Skeletal muscle cell (primary cell): ENCODE measurements at regions not wholly inside any gene's neighbourhood (a gene's known extent, or its start where the extent isn't known, plus 50 kb on each side); places are given as distances from the start of the nearest gene placed in this dataset.

Source experiments
- DNase-seq: peaks from one replicate; pipeline ENCODE4 v3.0.0-alpha.2; 2010; ENCODE audit warnings: low read depth
- H3K4me3 ChIP-seq: 2 replicates; pipeline ENCODE4 v1.5.1; 2011; ENCODE audit warnings: low read depth, mild to moderate bottlenecking, control low read depth, low read length, moderate library complexity

DNA sequence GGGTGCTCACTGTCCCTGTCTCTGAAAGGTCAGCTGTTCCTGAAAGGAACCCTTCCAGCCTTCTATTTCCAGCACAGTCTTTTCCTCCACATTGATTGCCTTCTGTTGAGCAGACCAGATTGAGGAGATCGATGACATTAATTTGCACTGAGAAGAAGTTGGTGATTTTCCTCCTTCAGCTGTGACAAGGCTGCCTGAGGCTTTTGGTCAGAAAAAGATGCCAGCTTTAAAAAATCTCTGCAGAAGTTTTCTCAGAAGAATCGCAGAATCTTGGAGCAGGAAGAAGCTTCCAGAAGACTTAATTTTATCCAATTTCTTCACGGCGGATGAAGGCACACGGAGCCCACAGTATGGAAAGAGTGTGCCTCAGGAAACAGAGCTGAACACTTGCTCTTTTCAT, 112.8 kb downstream of the FAM43A start:
- no peak overlapping the region for H3K4me3 ChIP-seq
- no peak for DNase-seq

- no peak overlapping the region for H3K4me3 ChIP-seq
- DNase-seq = no peak
Measured at GRCh38 chr3:194800002-194800401, 114.3 kb downstream of the FAM43A start.

- DNase-seq = no peak
- H3K4me3 ChIP-seq = no peak overlapping the region
Measured at GRCh38 chr3:194801461-194802432, 116.1 kb downstream of the FAM43A start.

- no peak for DNase-seq
- H3K4me3 ChIP-seq = no peak overlapping the region
Measured at GRCh38 chr3:194804796-194805195, 119.1 kb downstream of the FAM43A start.

DNA sequence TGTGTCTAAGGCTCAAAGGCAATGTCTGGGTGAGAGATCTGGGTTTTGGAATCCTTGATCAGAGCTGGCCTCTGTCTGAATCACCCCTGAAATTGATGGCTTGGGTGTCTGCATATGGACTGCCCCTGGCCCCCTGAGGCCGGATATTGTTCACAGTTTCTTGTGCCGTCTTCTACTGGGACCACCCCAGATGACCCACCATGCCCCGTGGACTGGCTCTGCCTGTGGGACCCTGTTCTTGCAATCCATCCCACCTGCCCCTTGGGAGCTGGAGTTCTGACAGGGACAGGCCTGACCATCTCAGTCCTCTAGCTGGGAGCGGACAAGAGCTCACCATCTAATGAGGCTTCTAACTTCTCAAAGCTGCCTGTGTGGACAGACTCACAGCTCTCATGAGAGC, 119.9 kb downstream of the FAM43A start:
- no peak overlapping the region for H3K4me3 ChIP-seq
- DNase-seq = no peak

- peak; percentile 47 for DNase-seq
- H3K4me3 ChIP-seq = no peak overlapping the region
Measured at GRCh38 chr3:194806991-194807630, 121.4 kb downstream of the FAM43A start.

DNA sequence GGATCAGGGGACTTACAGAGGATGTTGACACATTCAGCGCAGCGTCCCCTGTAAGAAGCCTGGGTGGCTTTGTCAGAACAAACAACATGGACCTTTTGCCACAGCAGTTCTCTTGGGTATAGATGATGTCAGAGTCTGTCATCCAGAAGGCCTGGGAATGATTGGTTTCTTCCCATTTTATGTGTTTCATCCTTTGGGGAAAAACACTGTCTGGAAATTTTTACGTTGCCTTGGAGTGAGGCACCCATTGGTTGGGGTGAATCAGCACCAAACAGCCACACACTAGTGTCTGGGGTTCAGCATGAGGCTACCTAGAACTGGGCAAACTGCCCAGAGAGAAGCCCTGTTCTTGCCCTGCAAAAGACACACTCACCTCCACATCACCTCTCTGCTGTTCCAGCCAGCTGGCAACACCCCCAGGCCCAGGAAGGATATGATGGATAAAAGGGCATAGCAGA, 123.0 kb downstream of the FAM43A start:
- peak; percentile 64 for DNase-seq
- no peak overlapping the region for H3K4me3 ChIP-seq

GRCh38 chr3:194809382-194809781, 123.7 kb downstream of the FAM43A start:
- no peak overlapping the region for H3K4me3 ChIP-seq
- DNase-seq = no peak

GRCh38 chr3:194810076-194810475, 124.4 kb downstream of the FAM43A start:
- no peak for DNase-seq
- no peak overlapping the region for H3K4me3 ChIP-seq

DNA sequence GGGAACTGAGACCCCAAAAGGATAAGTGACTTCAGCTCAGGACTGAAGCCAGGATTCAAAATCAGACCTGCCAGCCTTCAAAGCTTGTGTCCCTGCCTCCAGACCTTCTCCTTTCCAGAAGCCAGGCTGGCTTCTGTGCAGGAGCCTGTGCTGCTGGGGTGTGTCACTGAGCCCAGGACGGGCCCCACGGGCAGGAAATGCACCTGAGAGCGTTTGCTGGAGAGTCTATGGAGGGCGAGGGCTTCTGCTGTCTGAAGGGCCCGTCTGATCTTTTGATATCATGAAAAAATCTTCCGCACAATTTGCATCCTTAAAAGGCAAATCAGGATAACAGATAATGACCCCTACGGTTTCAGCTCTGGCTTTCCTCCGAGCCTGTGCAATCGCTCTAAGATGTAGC, 125.4 kb downstream of the FAM43A start:
- DNase-seq = no peak
- no peak overlapping the region for H3K4me3 ChIP-seq

DNA sequence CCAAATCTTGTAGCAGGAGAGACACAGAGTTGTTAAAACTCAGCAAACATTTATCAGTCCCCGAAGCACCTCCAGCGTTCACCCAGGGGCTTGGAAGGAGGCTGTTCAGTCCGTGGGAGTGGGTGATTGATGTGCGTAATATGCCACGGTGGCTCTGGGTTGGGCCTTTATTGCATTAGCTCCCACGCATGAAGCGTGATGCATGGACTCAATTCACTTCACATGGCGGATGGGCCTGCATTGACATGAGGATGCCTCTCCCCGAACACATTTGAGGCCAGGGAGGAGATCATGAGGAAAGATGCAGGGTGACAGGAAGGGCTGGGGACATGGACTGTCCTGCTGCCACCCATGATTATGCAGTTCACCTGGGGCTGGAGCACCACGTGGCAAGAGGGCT, 126.5 kb downstream of the FAM43A start:
- DNase-seq = no peak
- no peak overlapping the region for H3K4me3 ChIP-seq

- no peak for DNase-seq
- H3K4me3 ChIP-seq = no peak overlapping the region
Measured at GRCh38 chr3:194814878-194815357, 129.2 kb downstream of the FAM43A start.

DNA sequence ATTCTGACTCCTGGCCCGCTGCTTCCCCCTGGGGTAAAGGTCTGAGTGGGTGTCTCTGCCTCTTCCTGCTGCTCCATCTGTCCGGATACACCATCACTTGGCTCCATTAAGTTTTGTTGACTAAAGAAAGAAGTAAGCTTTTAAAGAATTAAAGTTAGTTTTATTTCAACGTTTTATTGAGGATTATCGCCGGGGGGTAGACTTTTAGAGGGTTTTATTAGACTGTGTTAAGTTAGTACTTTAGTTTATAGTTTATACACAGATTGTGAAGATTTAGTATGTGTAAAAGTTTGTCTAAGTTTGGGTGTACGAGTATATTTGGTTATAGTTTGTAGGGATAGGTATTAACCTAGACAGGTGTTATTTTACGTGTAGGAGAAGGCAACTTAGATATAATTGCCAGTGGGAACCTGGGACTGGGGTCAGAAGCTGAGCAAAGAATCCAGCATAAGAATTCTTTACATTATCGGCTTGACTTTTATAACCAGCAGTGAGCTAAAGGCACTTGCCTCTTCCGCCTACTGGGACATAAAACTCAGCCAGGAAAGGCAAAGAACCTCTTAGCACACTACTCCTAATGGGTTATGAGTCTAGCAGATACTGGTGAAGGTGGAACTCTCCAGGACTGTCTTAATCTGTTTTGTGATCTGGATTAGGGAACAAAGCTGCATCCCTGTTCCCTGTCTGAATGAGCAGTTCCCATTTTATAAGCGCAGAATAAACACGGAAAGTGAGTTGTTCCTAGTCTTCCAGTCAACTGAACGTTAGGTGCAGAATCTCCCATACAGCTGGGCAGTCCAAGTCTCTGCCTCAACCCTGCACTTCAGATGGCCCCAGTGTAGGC, 131.3 kb downstream of the FAM43A start:
- no peak for DNase-seq
- H3K4me3 ChIP-seq = no peak overlapping the region

DNA sequence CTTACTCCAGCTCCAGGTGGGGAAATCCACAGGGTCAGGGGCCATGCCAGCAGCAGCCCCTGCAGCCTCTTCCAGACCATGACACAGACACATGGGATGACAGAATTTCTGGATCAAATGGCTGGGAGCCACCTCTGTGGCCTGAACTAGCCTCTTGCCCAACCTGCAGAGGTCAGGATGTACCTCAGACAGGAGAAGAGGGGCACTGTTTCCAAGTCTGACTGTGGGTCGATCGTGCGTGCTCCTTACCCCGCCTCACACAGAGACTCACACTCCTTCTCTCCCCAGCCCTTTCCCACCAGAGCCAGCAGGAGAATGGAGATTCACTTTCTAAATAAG, 131.9 kb downstream of the FAM43A start:
- no peak for DNase-seq
- H3K4me3 ChIP-seq = no peak overlapping the region

DNA sequence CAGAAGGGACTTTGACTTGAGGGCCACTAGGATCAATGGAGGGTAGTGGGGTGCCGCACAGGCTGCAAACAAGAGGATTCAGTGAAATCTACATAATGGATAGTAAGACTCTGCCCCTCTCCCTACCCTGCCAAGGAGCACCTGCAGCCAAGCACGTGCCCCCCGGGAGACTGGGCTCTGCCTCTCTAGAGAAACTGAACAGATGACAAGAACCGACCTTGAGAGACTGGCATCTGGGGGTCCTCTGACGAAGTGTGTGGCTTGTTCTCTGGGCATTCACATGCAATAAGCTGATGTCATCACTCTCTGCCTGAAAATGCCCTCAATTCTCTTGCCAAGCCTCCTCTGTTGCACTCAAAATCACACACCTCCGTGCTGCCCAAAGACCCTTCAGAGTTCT, 132.3 kb downstream of the FAM43A start:
- no peak overlapping the region for H3K4me3 ChIP-seq

DNA sequence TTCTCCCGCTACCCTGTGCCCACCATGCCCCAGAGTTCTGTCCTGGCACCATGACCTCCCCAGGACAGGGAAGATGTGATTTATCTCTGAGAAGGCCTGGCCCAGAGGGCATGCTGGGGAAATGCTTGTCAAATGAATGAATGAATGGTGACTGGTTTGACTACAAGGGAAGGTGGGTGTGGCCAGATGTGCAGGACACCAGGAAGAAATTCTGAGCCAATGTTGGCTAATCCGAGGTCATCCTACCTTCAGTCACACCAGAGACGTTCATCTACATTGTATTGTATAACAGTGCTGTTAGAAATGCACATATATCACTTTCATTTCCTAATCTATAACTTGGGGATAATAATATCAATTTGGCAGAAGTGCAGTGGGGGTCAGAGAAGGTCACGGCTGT, 138.4 kb downstream of the FAM43A start:
- no peak overlapping the region for H3K4me3 ChIP-seq
- DNase-seq = no peak

More for the DNA sequence above, 132.3 kb downstream of the FAM43A start:
- DNase-seq = no peak

GRCh38 chr3:194824701-194825111, 139.0 kb downstream of the FAM43A start:
- no peak overlapping the region for H3K4me3 ChIP-seq
- DNase-seq = peak; percentile 25

DNA sequence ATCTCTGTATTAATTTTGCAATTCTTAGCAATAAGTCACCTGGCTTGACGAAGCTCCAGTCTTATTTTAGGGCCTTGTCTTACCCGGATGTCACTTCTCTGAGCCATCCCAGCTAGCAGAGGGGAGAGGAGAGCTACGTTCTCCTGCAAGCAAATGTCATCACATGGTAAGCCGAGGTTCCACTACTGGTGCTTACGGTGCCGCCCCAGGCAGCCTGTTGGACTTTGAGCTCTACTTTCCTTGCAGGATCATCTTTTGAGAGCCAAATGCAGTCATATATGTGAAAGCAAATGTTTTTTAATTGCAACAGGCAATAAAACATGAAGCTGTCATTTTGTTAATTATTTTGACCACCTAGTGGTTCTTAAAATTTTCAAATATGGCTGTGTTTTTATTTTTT, 140.9 kb downstream of the FAM43A start:
- H3K4me3 ChIP-seq = no peak overlapping the region
- DNase-seq = no peak

DNA sequence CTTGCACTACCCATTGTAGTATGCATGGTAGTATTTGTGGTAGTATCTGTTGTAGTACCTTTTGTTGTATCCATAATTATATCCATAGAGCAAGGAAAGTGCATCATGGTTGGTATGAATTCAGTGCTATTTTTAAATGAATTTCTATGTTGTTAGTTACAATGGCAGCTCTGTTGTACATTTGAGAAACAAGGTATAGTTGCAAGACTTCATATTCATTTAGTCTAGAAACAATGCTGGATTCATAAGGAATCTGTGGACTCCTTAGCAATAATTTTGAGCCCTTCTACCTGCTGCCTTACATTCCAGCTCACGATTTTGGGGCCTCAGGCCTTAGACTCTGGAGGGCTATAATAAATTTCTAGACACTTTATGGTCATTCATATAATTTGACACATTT, 141.8 kb downstream of the FAM43A start:
- DNase-seq = no peak
- no peak overlapping the region for H3K4me3 ChIP-seq

DNA sequence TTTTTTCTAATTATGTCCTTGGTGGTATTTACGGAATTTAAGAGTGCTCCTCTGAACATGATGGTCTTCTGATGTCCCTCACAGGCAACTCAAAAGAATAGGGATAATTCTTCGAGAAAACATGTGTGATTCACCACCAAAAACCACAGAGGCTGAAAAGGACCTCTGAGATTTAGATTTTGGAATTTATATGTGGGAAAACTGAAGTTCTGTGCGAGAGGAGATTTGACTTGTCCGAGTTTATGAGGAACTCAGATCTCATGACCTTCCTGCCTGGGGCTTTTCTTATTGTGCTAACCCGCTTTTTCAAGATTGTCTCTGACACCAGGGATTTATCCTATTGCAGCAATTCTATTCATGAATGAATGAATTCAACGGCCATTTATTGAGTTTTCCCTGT, 142.4 kb downstream of the FAM43A start:
- no peak for DNase-seq
- no peak overlapping the region for H3K4me3 ChIP-seq
